ENCODE measurements at regions not wholly inside any gene's neighbourhood (a gene's known extent, or its start where the extent isn't known, plus 50 kb on each side); places are given as distances from the start of the nearest gene placed in this dataset.

- Mint-ChIP-seq H3K27ac (no peak overlapping the region), H3K4me1 (ENCODE audit: unreplicated experiment) (peaks cover 27% of the 10 kb centered on the region), H3K27me3 (no peaks in the 10 kb centered on the region), H3K36me3 (no peaks in the 10 kb centered on the region), H3K4me3 (no peak overlapping the region), H3K9me3 (peaks cover 8% of the 10 kb centered on the region)
- TF ChIP-seq CTCF (conservative IDR thresholded peaks at IDR 0.05) = no peak
- DNase-seq (ENCODE audit: extremely low spot score, unreplicated experiment) = no peak
These were observed 97.3 kb upstream of the SPATA31C2 start for GRCh38 chr9:88235615-88236014.

GRCh38 chr9:88234114-88234513 lies 95.8 kb upstream of the SPATA31C2 start:
- Mint-ChIP-seq H3K27ac (no peak overlapping the region), H3K27me3 (no peaks in the 10 kb centered on the region), H3K9me3 (peaks cover 10% of the 10 kb centered on the region), H3K4me1 (ENCODE audit: unreplicated experiment) (peaks cover 27% of the 10 kb centered on the region), H3K4me3 (no peak overlapping the region), H3K36me3 (no peaks in the 10 kb centered on the region)
- DNase-seq (ENCODE audit: extremely low spot score, unreplicated experiment) = no peak
- TF ChIP-seq CTCF (conservative IDR thresholded peaks at IDR 0.05) = no peak

- Mint-ChIP-seq H3K4me3 (no peak overlapping the region), H3K36me3 (no peaks in the 10 kb centered on the region), H3K9me3 (peaks cover 10% of the 10 kb centered on the region), H3K27me3 (no peaks in the 10 kb centered on the region), H3K4me1 (ENCODE audit: unreplicated experiment) (peaks cover 27% of the 10 kb centered on the region), H3K27ac (no peak overlapping the region)
- DNase-seq (ENCODE audit: extremely low spot score, unreplicated experiment) = no peak
- TF ChIP-seq CTCF (conservative IDR thresholded peaks at IDR 0.05) = no peak
These were observed 94.8 kb upstream of the SPATA31C2 start for GRCh38 chr9:88233091-88233490.

GRCh38 chr9:88230612-88231011 lies 92.3 kb upstream of the SPATA31C2 start:
- DNase-seq (ENCODE audit: extremely low spot score, unreplicated experiment) = no peak
- H3K36me3 Mint-ChIP-seq = no peaks in the 10 kb centered on the region
- H3K27me3 Mint-ChIP-seq = no peaks in the 10 kb centered on the region
- no peak overlapping the region for H3K4me3 Mint-ChIP-seq
- no peak overlapping the region for H3K27ac Mint-ChIP-seq
- no peak for TF ChIP-seq CTCF (conservative IDR thresholded peaks at IDR 0.05)
- H3K4me1 Mint-ChIP-seq (ENCODE audit: unreplicated experiment) = peaks cover 8% of the 10 kb centered on the region
- H3K9me3 Mint-ChIP-seq = peaks cover 10% of the 10 kb centered on the region

GRCh38 chr9:88229434-88229833 lies 91.2 kb upstream of the SPATA31C2 start:
- no peaks in the 10 kb centered on the region for H3K36me3 Mint-ChIP-seq
- TF ChIP-seq CTCF (conservative IDR thresholded peaks at IDR 0.05) = no peak
- no peak for DNase-seq (ENCODE audit: extremely low spot score, unreplicated experiment)
- peaks cover 6% of the 10 kb centered on the region for H3K4me1 Mint-ChIP-seq (ENCODE audit: unreplicated experiment)
- H3K4me3 Mint-ChIP-seq = no peak overlapping the region
- no peaks in the 10 kb centered on the region for H3K27me3 Mint-ChIP-seq
- H3K27ac Mint-ChIP-seq = no peak overlapping the region
- H3K9me3 Mint-ChIP-seq = peaks cover 10% of the 10 kb centered on the region

- DNase-seq (ENCODE audit: extremely low spot score, unreplicated experiment) = no peak
- TF ChIP-seq CTCF (conservative IDR thresholded peaks at IDR 0.05) = no peak
- no peaks in the 10 kb centered on the region for H3K9me3 Mint-ChIP-seq
- H3K27ac Mint-ChIP-seq = no peak overlapping the region
- H3K4me3 Mint-ChIP-seq = no peak overlapping the region
- no peaks in the 10 kb centered on the region for H3K27me3 Mint-ChIP-seq
- peaks cover 8% of the 10 kb centered on the region for H3K4me1 Mint-ChIP-seq (ENCODE audit: unreplicated experiment)
- no peaks in the 10 kb centered on the region for H3K36me3 Mint-ChIP-seq
These were observed 86.7 kb upstream of the SPATA31C2 start for GRCh38 chr9:88224938-88225337.

Measured in type B pancreatic cell (in vitro differentiated cells).